ENCODE measurements at regions not wholly inside any gene's neighbourhood (a gene's known extent, or its start where the extent isn't known, plus 50 kb on each side); places are given as distances from the start of the nearest gene placed in this dataset.

DNA sequence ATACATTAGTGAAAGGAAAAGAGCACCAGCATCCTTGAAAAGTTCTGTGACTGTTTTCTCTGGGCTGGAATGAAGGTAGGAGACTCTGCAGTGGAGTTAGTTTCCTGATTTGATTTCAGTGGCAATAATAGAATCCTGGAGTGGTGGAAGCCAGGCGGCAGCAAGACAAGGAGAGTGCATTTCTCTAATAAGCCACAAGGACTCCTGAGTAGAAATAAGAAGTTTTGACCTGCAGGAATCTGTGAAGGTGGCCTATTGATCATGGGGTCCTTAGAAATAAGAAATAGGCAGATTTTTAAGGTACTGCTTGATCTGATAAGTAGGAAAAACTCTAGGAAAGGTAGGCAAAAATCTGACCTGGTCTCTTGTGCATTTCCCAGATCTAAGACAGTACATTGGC is 68.4 kb upstream of the ELOVL5 start:
- DNase-seq (ENCODE audit: low read depth in 1 of 2, low spot score in 1 of 2): no peak

DNA sequence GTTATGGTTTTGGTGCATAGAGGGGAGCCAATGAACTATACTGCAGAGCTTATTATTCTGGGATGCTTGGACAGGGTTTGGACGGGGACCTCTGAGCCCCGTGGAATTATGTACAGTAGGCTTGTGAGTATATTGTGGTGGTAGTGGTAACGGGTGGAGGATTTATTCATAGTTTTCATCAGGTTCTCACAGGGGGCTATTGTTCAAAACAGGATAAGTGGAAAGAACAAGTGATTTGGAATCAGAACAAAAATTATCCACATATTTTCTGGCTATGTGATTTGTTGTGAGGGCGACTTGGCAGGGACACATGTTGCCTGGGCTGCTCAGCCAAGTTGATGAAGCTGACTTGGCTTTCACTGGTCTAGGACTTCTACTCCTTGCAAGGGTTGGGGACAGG is 64.6 kb upstream of the ELOVL5 start:
- DNase-seq (ENCODE audit: low read depth in 1 of 2, low spot score in 1 of 2): no peak

DNA sequence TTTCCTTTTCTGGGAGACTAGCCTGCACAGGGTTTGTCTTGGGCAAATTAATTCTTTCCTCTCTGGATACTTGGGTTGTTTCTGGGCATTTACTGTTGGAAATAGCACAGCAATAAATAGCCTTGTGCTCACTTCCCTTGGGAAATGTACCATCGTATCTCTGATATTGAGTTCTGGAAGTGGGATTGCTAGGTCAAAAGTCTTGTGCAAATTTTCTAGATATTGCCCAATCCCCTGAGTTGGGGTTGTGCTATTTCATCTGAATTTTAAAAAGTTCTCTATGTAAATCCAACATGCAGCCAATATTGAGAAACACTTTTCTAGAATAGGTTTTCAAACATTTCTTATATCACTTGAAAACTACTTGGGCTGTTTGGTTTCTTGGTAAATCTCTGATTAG is 64.0 kb upstream of the ELOVL5 start:
- no peak for DNase-seq (ENCODE audit: low read depth in 1 of 2, low spot score in 1 of 2)

DNA sequence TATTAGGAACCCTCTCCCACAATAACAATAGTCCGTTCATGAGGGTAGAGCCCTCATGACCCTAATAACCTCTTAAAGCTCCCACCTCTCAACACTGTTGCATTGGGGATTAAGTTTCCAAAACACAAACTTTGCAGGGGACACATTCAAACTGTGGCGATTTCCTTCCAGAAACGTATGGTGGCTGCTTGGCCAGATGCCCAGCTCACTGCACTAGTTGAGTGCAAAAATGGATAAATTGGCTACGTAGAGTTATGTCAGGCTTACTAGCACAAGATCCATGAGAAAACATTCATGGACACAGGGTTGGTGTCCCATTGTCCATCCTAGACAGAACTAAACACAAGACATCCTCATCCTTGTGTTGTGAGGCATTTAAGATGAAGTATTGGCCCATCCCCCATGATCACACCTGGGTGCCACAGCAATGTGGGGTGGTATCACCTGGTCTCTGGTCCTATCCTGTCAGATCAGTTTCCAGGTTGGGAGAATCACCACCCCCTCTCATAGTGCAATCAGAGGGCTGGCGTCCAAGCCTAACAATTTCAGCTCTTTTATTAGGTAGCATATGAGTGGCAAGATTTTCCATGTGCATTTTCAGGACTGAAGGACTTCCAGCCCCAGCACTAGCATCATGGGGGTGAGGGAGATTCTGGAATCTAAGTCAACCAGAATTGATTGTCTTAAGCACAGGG is 63.4 kb upstream of the ELOVL5 start:
- no peak for DNase-seq (ENCODE audit: low read depth in 1 of 2, low spot score in 1 of 2)

DNA sequence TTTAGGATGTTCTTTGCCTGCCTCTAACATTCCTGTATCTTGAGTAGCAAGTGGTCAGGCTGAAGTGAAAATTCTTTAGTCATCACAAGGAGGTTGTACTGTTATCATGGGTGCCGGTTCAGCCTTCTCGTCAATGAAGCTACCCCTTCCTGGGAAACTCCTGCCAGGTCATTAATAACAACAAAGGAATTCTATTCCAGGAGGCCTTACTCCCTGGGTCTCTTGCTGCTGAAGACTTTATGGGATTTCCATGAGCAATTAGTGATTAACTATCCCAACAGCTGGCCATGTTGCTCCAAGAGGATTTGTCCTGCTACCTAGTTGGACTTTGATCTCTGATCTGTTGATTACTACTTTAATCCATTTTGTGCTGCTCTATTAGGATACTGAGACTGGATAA is 62.7 kb upstream of the ELOVL5 start:
- no peak for DNase-seq (ENCODE audit: low read depth in 1 of 2, low spot score in 1 of 2)

DNA sequence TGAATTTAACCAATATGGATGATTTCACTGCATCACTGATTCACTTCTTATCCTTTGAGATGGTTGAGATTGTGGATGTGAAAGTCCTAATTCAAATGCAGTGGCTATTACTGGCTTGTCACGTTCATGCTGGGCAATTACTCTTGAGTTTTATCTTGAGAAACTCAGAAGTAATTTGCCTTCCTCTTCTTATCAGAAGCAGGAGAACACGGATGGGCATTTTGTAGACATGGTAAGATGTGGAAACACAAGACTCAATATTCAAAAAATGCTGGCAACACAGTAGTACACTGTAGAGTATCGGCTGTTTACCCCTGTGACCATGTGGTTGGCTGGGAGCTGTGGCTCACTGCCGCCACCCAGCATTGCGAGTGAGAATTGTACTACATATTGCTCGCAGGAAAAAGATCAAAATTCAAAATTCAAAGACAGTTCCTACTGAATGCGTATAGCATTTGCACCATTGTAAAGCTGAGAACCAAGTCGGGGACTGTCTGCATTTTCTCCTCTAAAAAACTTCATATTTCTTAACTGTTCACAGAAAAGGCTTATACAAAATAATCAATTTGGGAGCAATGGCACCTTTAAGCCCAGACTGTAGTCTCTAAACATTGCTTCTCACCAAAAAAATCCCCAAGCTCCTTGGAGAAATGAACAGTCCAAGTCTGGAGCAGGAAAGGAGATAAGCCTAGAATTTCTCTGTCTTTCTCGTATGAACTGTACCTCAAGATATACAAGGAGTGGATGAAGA is 61.9 kb upstream of the ELOVL5 start:
- peak; percentile 18 to 37 for DNase-seq (ENCODE audit: low read depth in 1 of 2, low spot score in 1 of 2)

DNA sequence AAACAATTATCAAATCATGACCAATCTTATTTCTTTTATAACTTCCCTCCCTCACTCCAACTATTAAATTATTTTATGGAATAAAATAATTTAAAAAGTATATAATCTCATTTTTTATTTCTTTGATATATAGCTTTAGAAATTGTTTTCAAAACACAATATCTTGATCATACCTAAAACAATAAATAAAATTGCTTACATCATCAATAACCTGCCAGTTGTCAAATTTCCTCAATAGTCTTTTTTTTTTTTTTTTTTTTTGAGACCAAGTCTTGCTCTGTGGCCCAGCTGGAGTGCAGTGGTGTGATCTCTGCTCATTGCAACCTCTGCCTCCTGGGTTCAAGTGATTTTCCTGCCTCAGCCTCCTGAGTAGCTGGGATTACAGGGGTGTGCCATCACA is 60.1 kb upstream of the ELOVL5 start:
- DNase-seq (ENCODE audit: low read depth in 1 of 2, low spot score in 1 of 2): no peak

DNA sequence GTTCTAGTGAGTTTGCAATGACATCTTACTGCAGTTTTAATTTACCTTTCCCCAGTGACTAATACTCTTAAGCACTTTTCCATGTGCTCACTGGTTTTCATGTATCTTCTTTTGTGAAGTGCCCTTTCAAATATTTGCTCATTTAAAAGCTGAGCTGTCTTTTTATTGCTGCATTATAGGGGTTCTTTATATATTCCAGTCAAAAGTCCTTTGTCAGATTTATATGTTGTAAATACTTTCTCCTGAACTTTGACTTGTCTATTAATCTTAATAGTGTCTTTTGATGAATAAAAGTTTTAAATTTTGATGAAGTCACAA is 50.2 kb upstream of the ELOVL5 start:
- no peak for DNase-seq (ENCODE audit: low read depth in 1 of 2, low spot score in 1 of 2)

DNA sequence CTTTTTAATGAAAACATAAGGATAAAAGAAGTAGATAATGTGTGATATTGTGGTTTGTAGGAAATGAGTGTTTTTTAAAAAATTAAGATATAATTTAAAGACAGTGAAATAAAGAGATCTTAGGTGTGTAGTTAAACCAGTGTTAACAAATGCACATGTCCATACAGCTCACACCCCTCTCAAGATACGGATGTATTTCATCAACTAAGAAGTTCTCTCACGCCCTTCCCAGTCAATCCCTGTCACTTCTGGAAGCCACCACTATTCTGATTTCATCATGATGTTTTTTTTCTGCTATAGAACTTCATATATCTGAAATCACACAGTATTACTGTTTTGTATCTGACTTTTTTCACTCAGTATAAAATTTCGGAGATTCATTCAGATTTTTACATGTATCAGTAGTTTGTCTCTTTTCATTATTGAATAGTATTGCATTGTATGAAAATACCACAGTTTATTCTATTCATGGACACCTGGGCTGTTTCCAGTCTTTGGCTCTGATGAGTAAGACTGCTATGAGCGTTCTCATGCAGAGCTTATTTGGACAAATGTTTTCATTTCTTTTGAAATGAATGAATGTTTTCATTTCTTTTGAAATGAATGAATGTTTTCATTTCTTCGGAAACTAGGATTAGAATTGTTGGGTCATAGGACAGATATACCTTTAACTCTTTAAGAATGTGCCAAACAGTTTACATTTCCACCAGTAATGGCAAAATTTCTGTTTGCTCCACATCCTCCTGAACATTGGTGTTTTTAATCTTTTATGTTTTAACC is 49.7 kb upstream of the ELOVL5 start:
- DNase-seq (ENCODE audit: low read depth in 1 of 2, low spot score in 1 of 2): no peak
